GM21717 (cell line): ENCODE measurements at regions not wholly inside any gene's neighbourhood (a gene's known extent, or its start where the extent isn't known, plus 50 kb on each side); places are given as distances from the start of the nearest gene placed in this dataset.

Experiments
- ATAC-seq: cut with Tn5 transposase; IDR thresholded peaks from one replicate; pipeline ENCODE4 v1.9.1; 2021; ENCODE audit warnings: mild to moderate bottlenecking, moderate library complexity; ENCODE audit not compliant: unreplicated experiment

GRCh38 chr18:39549144-39549543 lies 1983.5 kb upstream of the CELF4 start:
- ATAC-seq, result no peak

GRCh38 chr18:39531659-39532058 lies 1966.1 kb upstream of the CELF4 start:
- ATAC-seq, result no peak

- ATAC-seq, result no peak
These were observed 1963.8 kb upstream of the CELF4 start for GRCh38 chr18:39529358-39529757.

GRCh38 chr18:39527465-39527864 lies 1961.9 kb upstream of the CELF4 start:
- no peak for ATAC-seq

GRCh38 chr18:39524370-39524769 lies 1958.8 kb upstream of the CELF4 start:
- no peak for ATAC-seq

GRCh38 chr18:39523281-39523680 lies 1957.7 kb upstream of the CELF4 start:
- no peak for ATAC-seq

GRCh38 chr18:39521164-39521563 lies 1955.6 kb upstream of the CELF4 start:
- ATAC-seq, result no peak

- no peak for ATAC-seq
These were observed 1954.1 kb upstream of the CELF4 start for GRCh38 chr18:39519741-39520140.

- ATAC-seq, result no peak
These were observed 1949.7 kb upstream of the CELF4 start for GRCh38 chr18:39515299-39515698.

- no peak for ATAC-seq
These were observed 1947.6 kb upstream of the CELF4 start for GRCh38 chr18:39513186-39513585.

GRCh38 chr18:39506581-39507330 lies 1941.2 kb upstream of the CELF4 start:
- ATAC-seq, result no peak

- ATAC-seq, result no peak
These were observed 1934.7 kb upstream of the CELF4 start for GRCh38 chr18:39500306-39500705.

GRCh38 chr18:39497821-39498220 lies 1932.2 kb upstream of the CELF4 start:
- no peak for ATAC-seq

GRCh38 chr18:39496986-39497385 lies 1931.4 kb upstream of the CELF4 start:
- ATAC-seq, result no peak

- no peak for ATAC-seq
These were observed 1928.8 kb upstream of the CELF4 start for GRCh38 chr18:39494211-39494896.

- ATAC-seq, result no peak
These were observed 1925.8 kb upstream of the CELF4 start for GRCh38 chr18:39491408-39491807.

- no peak for ATAC-seq
These were observed 1923.8 kb upstream of the CELF4 start for GRCh38 chr18:39489431-39489830.

GRCh38 chr18:39487932-39488331 lies 1922.3 kb upstream of the CELF4 start:
- no peak for ATAC-seq

GRCh38 chr18:39486268-39486667 lies 1920.7 kb upstream of the CELF4 start:
- ATAC-seq, result no peak

GRCh38 chr18:39485696-39486095 lies 1920.1 kb upstream of the CELF4 start:
- no peak for ATAC-seq

- no peak for ATAC-seq
These were observed 1915.7 kb upstream of the CELF4 start for GRCh38 chr18:39481281-39481680.

- ATAC-seq, result no peak
These were observed 1915.0 kb upstream of the CELF4 start for GRCh38 chr18:39480494-39481195.
